H9 (cell line): ENCODE measurements at regions not wholly inside any gene's neighbourhood (a gene's known extent, or its start where the extent isn't known, plus 50 kb on each side); places are given as distances from the start of the nearest gene placed in this dataset.

ENCODE experiments used
- DNase-seq: peaks from one replicate; pipeline ENCODE4 v3.0.0-alpha.2; 2017
- H2AFZ ChIP-seq: one replicate; pipeline ENCODE4 v1.6.1; 2013; ENCODE audit warnings: mild to moderate bottlenecking, low read length, control low read depth, moderate library complexity
- H2AK5ac ChIP-seq: 2 replicates; pipeline ENCODE4 v1.6.1; 2013; ENCODE audit warnings: low read length, control low read depth, mixed read lengths; ENCODE audit not compliant: insufficient read length
- H2BK120ac ChIP-seq: one replicate; pipeline ENCODE4 v1.6.1; 2013; ENCODE audit warnings: low read depth, mild to moderate bottlenecking, low read length, control low read depth, inconsistent platforms; ENCODE audit not compliant: poor library complexity, severe bottlenecking
- H2BK12ac ChIP-seq: 2 replicates; pipeline ENCODE4 v1.6.1; 2013; ENCODE audit warnings: low read length, control low read depth, mixed read lengths, low read depth; ENCODE audit not compliant: insufficient read length
- H2BK15ac ChIP-seq: 2 replicates; pipeline ENCODE4 v1.6.1; 2013; ENCODE audit warnings: low read depth, low read length, control low read depth
- H2BK20ac ChIP-seq: one replicate; pipeline ENCODE4 v1.6.1; 2013; ENCODE audit warnings: low read depth, mild to moderate bottlenecking, low read length, control low read depth, inconsistent platforms; ENCODE audit not compliant: poor library complexity, severe bottlenecking
- H2BK5ac ChIP-seq: 2 replicates; pipeline ENCODE4 v1.6.1; 2013; ENCODE audit warnings: low read length, control low read depth, mixed read lengths; ENCODE audit not compliant: insufficient read length
- H3K14ac ChIP-seq: 2 replicates; pipeline ENCODE4 v1.6.1; 2013; ENCODE audit warnings: low read length, control low read depth; ENCODE audit not compliant: insufficient read depth
- H3K18ac ChIP-seq: 2 replicates; pipeline ENCODE4 v1.6.1; 2013; ENCODE audit warnings: low read depth, mild to moderate bottlenecking, mixed read lengths, low read length, control low read depth; ENCODE audit not compliant: insufficient read length
- H3K23ac ChIP-seq: 2 replicates; pipeline ENCODE4 v1.6.1; 2013; ENCODE audit warnings: low read length, control low read depth, mixed read lengths, low read depth; ENCODE audit not compliant: insufficient read length
- H3K23me2 ChIP-seq: 2 replicates; pipeline ENCODE4 v1.6.1; 2013; ENCODE audit warnings: low read depth, mild to moderate bottlenecking, mixed read lengths, low read length, control low read depth; ENCODE audit not compliant: insufficient read length, poor library complexity, severe bottlenecking
- H3K27ac ChIP-seq: 2 replicates; pipeline ENCODE4 v1.5.1; 2013; ENCODE audit warnings: low read length, control low read depth, mixed read lengths, low read depth; ENCODE audit not compliant: insufficient read length
- H3K27me3 ChIP-seq: 2 replicates; pipeline ENCODE4 v1.6.1; 2013; ENCODE audit warnings: low read length, control low read depth, inconsistent platforms; ENCODE audit not compliant: insufficient read depth
- H3K4ac ChIP-seq: 2 replicates; pipeline ENCODE4 v1.6.1; 2013; ENCODE audit warnings: low read depth, mild to moderate bottlenecking, control low read depth, inconsistent platforms, low read length, moderate library complexity
- H3K4me1 ChIP-seq: 2 replicates; pipeline ENCODE4 v1.6.1; 2013; ENCODE audit warnings: low read length, control low read depth, inconsistent platforms; ENCODE audit not compliant: insufficient read depth
- H3K4me2 ChIP-seq: 2 replicates; pipeline ENCODE4 v1.6.1; 2013; ENCODE audit warnings: low read length, control low read depth, mixed read lengths; ENCODE audit not compliant: insufficient read length, insufficient read depth
- H3K56ac ChIP-seq: 2 replicates; pipeline ENCODE4 v1.6.1; 2013; ENCODE audit warnings: low read depth, mild to moderate bottlenecking, mixed read lengths, low read length, control low read depth; ENCODE audit not compliant: insufficient read length
- H3K79me1 ChIP-seq: 2 replicates; pipeline ENCODE4 v1.6.1; 2013; ENCODE audit warnings: low read depth, mild to moderate bottlenecking, moderate library complexity, low read length, control low read depth, inconsistent platforms; ENCODE audit not compliant: insufficient read depth, poor library complexity, severe bottlenecking
- H3K79me2 ChIP-seq: 2 replicates; pipeline ENCODE4 v1.6.1; 2013; ENCODE audit warnings: low read length, control low read depth, inconsistent platforms; ENCODE audit not compliant: insufficient read depth
- H3K9ac ChIP-seq: 2 replicates; pipeline ENCODE4 v1.6.1; 2013; ENCODE audit warnings: low read length, control low read depth, mixed read lengths; ENCODE audit not compliant: insufficient read length; ENCODE audit errors: extremely low read depth
- H3K9me3 ChIP-seq: one replicate; pipeline ENCODE4 v1.6.1; 2013; ENCODE audit warnings: low read depth, low read length, inconsistent platforms; ENCODE audit not compliant: control insufficient read depth
- H3T11ph ChIP-seq: one replicate; pipeline ENCODE4 v1.6.1; 2013; ENCODE audit warnings: mild to moderate bottlenecking, low read length, control low read depth, inconsistent platforms
- H4K20me1 ChIP-seq: one replicate; pipeline ENCODE4 v1.6.1; 2013; ENCODE audit not compliant: control insufficient read depth, insufficient read length, insufficient read depth
- H4K5ac ChIP-seq: 2 replicates; pipeline ENCODE4 v1.6.1; 2013; ENCODE audit warnings: low read depth, mild to moderate bottlenecking, mixed read lengths, low read length, control low read depth; ENCODE audit not compliant: insufficient read length
- H4K8ac ChIP-seq: replicated peaks from 2 replicates; pipeline ENCODE4 v1.6.1; 2013; ENCODE audit warnings: low read length, control low read depth, mixed read lengths, low read depth; ENCODE audit not compliant: insufficient read length
- H4K91ac ChIP-seq: 2 replicates; pipeline ENCODE4 v1.6.1; 2013; ENCODE audit warnings: low read depth, mild to moderate bottlenecking, moderate library complexity, mixed read lengths, low read length, control low read depth; ENCODE audit not compliant: insufficient read length
- H3K27ac Mint-ChIP-seq, 3 experiments: 2 replicates in 2 of 3; 3 replicates in 1 of 3; pipeline ENCODE4 v1.8.0; 2020 to 2021; ENCODE audit warnings: mixed read lengths in 3 of 3, mild to moderate bottlenecking in 1 of 3, moderate library complexity in 1 of 3
- H3K27me3 Mint-ChIP-seq: 2 replicates; pipeline ENCODE4 v1.8.0; 2021; ENCODE audit warnings: low read depth, mild to moderate bottlenecking, moderate library complexity, mixed read lengths
- H3K36me3 Mint-ChIP-seq, 3 experiments: 2 replicates in 2 of 3; 3 replicates in 1 of 3; pipeline ENCODE4 v1.8.0; 2020 to 2021; ENCODE audit warnings: low read depth in 3 of 3, mixed read lengths in 3 of 3; ENCODE audit not compliant: insufficient read depth in 1 of 3
- H3K4me1 Mint-ChIP-seq, 2 experiments: 2 replicates each; pipeline ENCODE4 v1.8.0; 2020; ENCODE audit warnings: mixed read lengths in 2 of 2
- H3K4me3 Mint-ChIP-seq, 2 experiments: 2 replicates in 1 of 2; 3 replicates in 1 of 2; pipeline ENCODE4 v1.8.0; 2020 to 2021; ENCODE audit warnings: mild to moderate bottlenecking in 2 of 2, mixed read lengths in 2 of 2, moderate library complexity in 1 of 2
- H3K9me3 Mint-ChIP-seq, 2 experiments: 2 replicates in 1 of 2; 3 replicates in 1 of 2; pipeline ENCODE4 v1.8.0; 2020; ENCODE audit warnings: mild to moderate bottlenecking in 2 of 2, mixed read lengths in 2 of 2, moderate library complexity in 1 of 2
- CTCF ChIP-seq: fragments of 200-600 bp; sonication (generic); conservative IDR thresholded peaks from 3 replicates; pipeline ENCODE4 v1.8.0; 2021; ENCODE audit warnings: antibody characterized with exemption, mild to moderate bottlenecking
- WGBS: extraction: QIAGEN DNeasy Blood & Tissue Kit; methylation state at CpG from one replicate; pipeline ENCODE4 v1.1.7; 2013; ENCODE audit warnings: missing lambda C conversion rate, low lambda C conversion rate, mixed read lengths; ENCODE audit not compliant: insufficient read length; ENCODE audit errors: extremely low coverage; 5-methylcytosine and 5-hydroxymethylcytosine counted together

- H3K27me3 Mint-ChIP-seq: no peaks in the 10 kb centered on the region
- no peak for TF ChIP-seq CTCF
- no peaks in the 10 kb centered on the region for H3K9me3 Mint-ChIP-seq
- H3K56ac ChIP-seq: no peak overlapping the region
- no peak overlapping the region for H3K9ac ChIP-seq
- no peak overlapping the region for H2BK20ac ChIP-seq
- H3K18ac ChIP-seq: no peak overlapping the region
- no CpG with 5 or more reads among the region's 4 CpGs for WGBS
- no peak for DNase-seq
- H3K23me2 ChIP-seq: no peaks in the 10 kb centered on the region
- no peak overlapping the region for H3K14ac ChIP-seq
- H3K4me2 ChIP-seq: no peak overlapping the region
- H3K4me1 ChIP-seq: peaks cover 3% of the 10 kb centered on the region; the same call in 1 of the 2 replicates
- H2AFZ ChIP-seq: no peak overlapping the region
- no peak overlapping the region for H4K5ac ChIP-seq
- H3K27ac Mint-ChIP-seq: no peak overlapping the region
- H3K23ac ChIP-seq: no peak overlapping the region
- no peak overlapping the region for H4K8ac ChIP-seq
- H3K4ac ChIP-seq: no peak overlapping the region
- no peaks in the 10 kb centered on the region for H4K20me1 ChIP-seq
- H3K27ac ChIP-seq: no peak overlapping the region
- no peaks in the 10 kb centered on the region for H3K27me3 ChIP-seq
- H3K79me1 ChIP-seq: no peaks in the 10 kb centered on the region
- H3K9me3 ChIP-seq: no peaks in the 10 kb centered on the region
- no peak overlapping the region for H3K4me3 Mint-ChIP-seq
- no peak overlapping the region for H3T11ph ChIP-seq
- H4K91ac ChIP-seq: no peak overlapping the region
- no peaks in the 10 kb centered on the region for H3K79me2 ChIP-seq
- H3K4me1 Mint-ChIP-seq: peaks cover 22 to 23% of the 10 kb centered on the region in 2 experiments
- no peak overlapping the region for H2BK5ac ChIP-seq
- H2BK15ac ChIP-seq: no peak overlapping the region
- H2BK12ac ChIP-seq: no peak overlapping the region
- no peak overlapping the region for H2AK5ac ChIP-seq
- no peak overlapping the region for H2BK120ac ChIP-seq
- H3K36me3 Mint-ChIP-seq: no peaks in the 10 kb centered on the region; a peak in 1 of 7 replicates
Measured at GRCh38 chr5:91840412-91840811, 457.3 kb upstream of the ARRDC3 start.
